ENCODE measurements at regions not wholly inside any gene's neighbourhood (a gene's known extent, or its start where the extent isn't known, plus 50 kb on each side); places are given as distances from the start of the nearest gene placed in this dataset.
A peak's percentile ranks its signal among the peaks of the same experiment; 100 is the strongest.

- H3K4me2 ChIP-seq (ENCODE audit: unreplicated experiment) = no peak overlapping the region
- H3K9ac ChIP-seq = no peak overlapping the region
- H3F3A ChIP-seq (ENCODE audit: insufficient read depth) = no peaks in the 10 kb centered on the region
- in situ Hi-C loops (cut with MboI) = no loop called here
- no peaks in the 10 kb centered on the region for H3K36me3 ChIP-seq (ENCODE audit: low read depth)
- 0 out of 2 replicates have a peak, but pooled peaks cover 4% of the 10 kb centered on the region for H3K27me3 ChIP-seq (replicated peaks; ENCODE audit: insufficient read depth)
- DNase-seq = peak; percentile 3
- no peak for TF ChIP-seq EZH2phosphoT487 (IDR thresholded peaks at IDR 0.05; ENCODE audit: insufficient read depth, low read depth)
- no peak for TF ChIP-seq EZH2 (IDR thresholded peaks at IDR 0.05; ENCODE audit: insufficient read depth, poor library complexity, severe bottlenecking)
- H3K79me2 ChIP-seq (ENCODE audit: insufficient read depth) = no peaks in the 10 kb centered on the region
- no peak overlapping the region for H3K27ac ChIP-seq
- H3K4me3 ChIP-seq = no peak overlapping the region
- H4K20me1 ChIP-seq (ENCODE audit: insufficient read depth) = no peaks in the 10 kb centered on the region
- no peaks in the 10 kb centered on the region for H3K9me3 ChIP-seq (ENCODE audit: low read depth)
- WGBS, 2 experiments (ENCODE audit: low coverage in 1 of 2, low lambda C conversion rate in 2 of 2, missing lambda C conversion rate in 2 of 2) = 45 to 50% methylated on average over 5 of the region's 5 CpGs
- H3K9me2 ChIP-seq (ENCODE audit: insufficient read depth) = no peaks in the 10 kb centered on the region
- no peaks in the 10 kb centered on the region for H3K4me1 ChIP-seq (ENCODE audit: insufficient read depth)
- no peak overlapping the region for H2AFZ ChIP-seq
These were observed 74.6 kb upstream of the PARP11 start for GRCh38 chr12:3947781-3948180.

- no peaks in the 10 kb centered on the region for H3K9me3 ChIP-seq (ENCODE audit: low read depth)
- H3K27me3 ChIP-seq (replicated peaks; ENCODE audit: insufficient read depth) = 0 out of 2 replicates have a peak, but pooled peaks cover 4% of the 10 kb centered on the region
- DNase-seq = no peak
- no peak overlapping the region for H3K4me2 ChIP-seq (ENCODE audit: unreplicated experiment)
- TF ChIP-seq EZH2phosphoT487 (IDR thresholded peaks at IDR 0.05; ENCODE audit: insufficient read depth, low read depth) (no peak), EZH2 (IDR thresholded peaks at IDR 0.05; ENCODE audit: insufficient read depth, poor library complexity, severe bottlenecking) (no peak)
- WGBS, 2 experiments (ENCODE audit: low coverage in 1 of 2, low lambda C conversion rate in 2 of 2, missing lambda C conversion rate in 2 of 2) = 44 to 49% methylated on average over 3 of the region's 3 CpGs
- no peak overlapping the region for H3K4me3 ChIP-seq
- in situ Hi-C loops (cut with MboI) = no loop called here
- H3K4me1 ChIP-seq (ENCODE audit: insufficient read depth) = no peaks in the 10 kb centered on the region
- no peak overlapping the region for H2AFZ ChIP-seq
- H3F3A ChIP-seq (ENCODE audit: insufficient read depth) = no peaks in the 10 kb centered on the region
- H3K79me2 ChIP-seq (ENCODE audit: insufficient read depth) = no peaks in the 10 kb centered on the region
- no peaks in the 10 kb centered on the region for H4K20me1 ChIP-seq (ENCODE audit: insufficient read depth)
- no peaks in the 10 kb centered on the region for H3K36me3 ChIP-seq (ENCODE audit: low read depth)
- H3K9ac ChIP-seq = no peak overlapping the region
- no peaks in the 10 kb centered on the region for H3K9me2 ChIP-seq (ENCODE audit: insufficient read depth)
- H3K27ac ChIP-seq = no peak overlapping the region
These were observed 72.5 kb upstream of the PARP11 start for GRCh38 chr12:3945671-3946070.

GRCh38 chr12:3944620-3945019 lies 71.4 kb upstream of the PARP11 start:
- TF ChIP-seq EZH2phosphoT487 (IDR thresholded peaks at IDR 0.05; ENCODE audit: insufficient read depth, low read depth) = no peak
- TF ChIP-seq EZH2 (IDR thresholded peaks at IDR 0.05; ENCODE audit: insufficient read depth, poor library complexity, severe bottlenecking) = no peak
- WGBS, 2 experiments (ENCODE audit: low coverage in 1 of 2, low lambda C conversion rate in 2 of 2, missing lambda C conversion rate in 2 of 2) = 8 to 15% methylated on average over 1 of the region's 1 CpG

GRCh38 chr12:3938042-3938544 lies 64.9 kb upstream of the PARP11 start:
- no peak overlapping the region for H3K4me3 ChIP-seq
- H3K4me1 ChIP-seq (ENCODE audit: insufficient read depth) = no peaks in the 10 kb centered on the region
- no peak overlapping the region for H3K4me2 ChIP-seq (ENCODE audit: unreplicated experiment)
- no peak for DNase-seq
- no peak overlapping the region for H3K27ac ChIP-seq
- no peaks in the 10 kb centered on the region for H4K20me1 ChIP-seq (ENCODE audit: insufficient read depth)
- H3K9ac ChIP-seq = no peak overlapping the region
- no peaks in the 10 kb centered on the region for H3K9me3 ChIP-seq (ENCODE audit: low read depth)
- no peaks in the 10 kb centered on the region for H3K36me3 ChIP-seq (ENCODE audit: low read depth)
- TF ChIP-seq EZH2 (IDR thresholded peaks at IDR 0.05; ENCODE audit: insufficient read depth, poor library complexity, severe bottlenecking) (no peak), EZH2phosphoT487 (IDR thresholded peaks at IDR 0.05; ENCODE audit: insufficient read depth, low read depth) (no peak)
- 31 to 34% methylated on average over 3 of the region's 3 CpGs for WGBS, 2 experiments (ENCODE audit: low coverage in 1 of 2, low lambda C conversion rate in 2 of 2, missing lambda C conversion rate in 2 of 2)
- H3K79me2 ChIP-seq (ENCODE audit: insufficient read depth) = no peaks in the 10 kb centered on the region
- no peaks in the 10 kb centered on the region for H3F3A ChIP-seq (ENCODE audit: insufficient read depth)
- 0 out of 2 replicates have a peak, but pooled peaks cover 5% of the 10 kb centered on the region for H3K27me3 ChIP-seq (replicated peaks; ENCODE audit: insufficient read depth)
- H3K9me2 ChIP-seq (ENCODE audit: insufficient read depth) = peaks cover 2% of the 10 kb centered on the region; the same call in 1 of the 2 replicates
- no peak overlapping the region for H2AFZ ChIP-seq
- in situ Hi-C loops (cut with MboI) = no loop called here

More at GRCh38 chr12:3944620-3945019, 71.4 kb upstream of the PARP11 start:
- Histone ChIP-seq H3K27me3 (replicated peaks; ENCODE audit: insufficient read depth) (0 out of 2 replicates have a peak, but pooled peaks cover 4% of the 10 kb centered on the region), H3K9me2 (ENCODE audit: insufficient read depth) (no peaks in the 10 kb centered on the region), H4K20me1 (ENCODE audit: insufficient read depth) (no peaks in the 10 kb centered on the region), H3F3A (ENCODE audit: insufficient read depth) (no peaks in the 10 kb centered on the region), H3K4me2 (ENCODE audit: unreplicated experiment) (no peak overlapping the region), H3K9ac (no peak overlapping the region), H2AFZ (no peak overlapping the region), H3K79me2 (ENCODE audit: insufficient read depth) (no peaks in the 10 kb centered on the region), H3K27ac (no peak overlapping the region), H3K4me3 (no peak overlapping the region), H3K9me3 (ENCODE audit: low read depth) (no peaks in the 10 kb centered on the region), H3K4me1 (ENCODE audit: insufficient read depth) (no peaks in the 10 kb centered on the region), H3K36me3 (ENCODE audit: low read depth) (no peaks in the 10 kb centered on the region)
- in situ Hi-C loops (cut with MboI) = no loop called here
- no peak for DNase-seq
